C4-2B (cell line): ENCODE measurements at regions not wholly inside any gene's neighbourhood (a gene's known extent, or its start where the extent isn't known, plus 50 kb on each side); places are given as distances from the start of the nearest gene placed in this dataset.

Experiments
- CTCF ChIP-seq: fragments of 450-650 bp; conservative IDR thresholded peaks from 2 replicates; pipeline ENCODE4 v1.5.1; 2017; ENCODE audit warnings: mild to moderate bottlenecking
- ZFX ChIP-seq: fragments of 450-650 bp; IDR thresholded peaks from 2 replicates; pipeline ENCODE4 v1.6.1; 2017

GRCh38 chr20:46802722-46803121 lies 91.9 kb upstream of the EYA2 start:
- TF ChIP-seq CTCF (no peak), ZFX (no peak)
